KMS-11 (cell line): ENCODE measurements at regions not wholly inside any gene's neighbourhood (a gene's known extent, or its start where the extent isn't known, plus 50 kb on each side); places are given as distances from the start of the nearest gene placed in this dataset.

Source experiments
- H2AFZ ChIP-seq: fragments of 200-600 bp; sonication (generic); 2 replicates; pipeline ENCODE4 v1.6.1; 2016; ENCODE audit warnings: antibody characterized with exemption, mixed run types, low read depth
- H3K27ac ChIP-seq: fragments of 200-600 bp; sonication (generic); 2 replicates; pipeline ENCODE4 v1.6.1; 2016; ENCODE audit warnings: mild to moderate bottlenecking, mixed run types
- H3K27me3 ChIP-seq: fragments of 200-600 bp; sonication (generic); 2 replicates; pipeline ENCODE4 v1.6.1; 2017; ENCODE audit warnings: mild to moderate bottlenecking, low read depth, mixed run types, moderate library complexity; ENCODE audit not compliant: insufficient read depth
- H3K36me3 ChIP-seq: fragments of 200-600 bp; sonication (generic); 2 replicates; pipeline ENCODE4 v1.6.1; 2017; ENCODE audit warnings: mild to moderate bottlenecking, mixed run types; ENCODE audit not compliant: insufficient read depth
- H3K4me1 ChIP-seq: fragments of 200-600 bp; sonication (generic); 2 replicates; pipeline ENCODE4 v1.6.1; 2016; ENCODE audit warnings: mild to moderate bottlenecking, low read depth, mixed run types; ENCODE audit not compliant: poor library complexity, severe bottlenecking
- H3K4me2 ChIP-seq: fragments of 200-600 bp; sonication (generic); 2 replicates; pipeline ENCODE4 v1.7.0; 2016; ENCODE audit warnings: mild to moderate bottlenecking, mixed run types
- H3K4me3 ChIP-seq: fragments of 200-600 bp; sonication (generic); IDR thresholded peaks from 2 replicates; pipeline ENCODE4 v1.6.1; 2017; ENCODE audit warnings: low read depth, low read length, mixed read lengths; ENCODE audit not compliant: insufficient read depth
- H3K79me2 ChIP-seq: fragments of 200-600 bp; sonication (generic); 2 replicates; pipeline ENCODE4 v1.6.1; 2016; ENCODE audit warnings: low read depth, mixed run types; ENCODE audit not compliant: insufficient read depth
- H3K9ac ChIP-seq: fragments of 200-600 bp; sonication (generic); 2 replicates; pipeline ENCODE4 v1.6.1; 2016; ENCODE audit warnings: mild to moderate bottlenecking, mixed run types
- H4K20me1 ChIP-seq: fragments of 200-600 bp; sonication (generic); 2 replicates; pipeline ENCODE4 v1.6.1; 2016; ENCODE audit warnings: mild to moderate bottlenecking, mixed run types; ENCODE audit not compliant: insufficient read depth
- TF ChIP-seq, protein P1 (sequence below): fragments of 200-600 bp; sonication (generic); conservative IDR thresholded peaks from 2 replicates; pipeline ENCODE4 v1.6.1; 2017; ENCODE audit warnings: low read depth, mild to moderate bottlenecking, antibody characterized with exemption, low read length, moderate library complexity, mixed read lengths

DNA sequence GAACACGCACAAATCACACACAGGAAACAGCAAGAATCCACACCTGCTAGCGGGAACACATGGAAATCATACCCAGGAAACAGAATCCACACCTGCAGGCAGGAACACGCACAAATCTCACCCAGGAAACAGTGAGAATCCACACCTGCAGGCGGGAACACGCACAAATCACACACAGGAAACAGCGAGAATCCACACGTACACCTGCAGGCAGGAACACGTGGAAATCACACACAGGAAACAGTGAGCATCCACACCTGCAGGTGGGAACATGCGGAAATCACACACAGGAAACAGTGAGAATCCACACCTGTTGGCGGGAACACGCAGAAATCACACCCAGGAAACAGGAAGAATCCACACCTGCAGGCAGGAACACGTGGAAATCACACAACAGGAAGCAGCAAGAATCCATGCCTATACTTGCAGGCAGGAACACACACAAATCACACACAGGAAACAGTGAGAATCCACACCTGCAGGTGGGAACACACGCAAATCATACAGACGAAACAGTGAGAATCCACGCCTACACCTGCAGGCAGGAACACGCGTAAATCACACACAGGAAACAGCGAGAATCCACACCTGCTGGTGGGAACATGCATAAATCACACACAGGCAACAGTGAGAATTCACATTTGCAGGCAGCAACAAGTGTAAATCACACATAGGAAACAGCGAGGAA is 108.6 kb downstream of the DLL1 start:
- H3K79me2 ChIP-seq, result no peaks in the 10 kb centered on the region
- H3K27ac ChIP-seq, result no peak overlapping the region
- no peak overlapping the region for H3K4me2 ChIP-seq
- TF ChIP-seq, protein P1, sequence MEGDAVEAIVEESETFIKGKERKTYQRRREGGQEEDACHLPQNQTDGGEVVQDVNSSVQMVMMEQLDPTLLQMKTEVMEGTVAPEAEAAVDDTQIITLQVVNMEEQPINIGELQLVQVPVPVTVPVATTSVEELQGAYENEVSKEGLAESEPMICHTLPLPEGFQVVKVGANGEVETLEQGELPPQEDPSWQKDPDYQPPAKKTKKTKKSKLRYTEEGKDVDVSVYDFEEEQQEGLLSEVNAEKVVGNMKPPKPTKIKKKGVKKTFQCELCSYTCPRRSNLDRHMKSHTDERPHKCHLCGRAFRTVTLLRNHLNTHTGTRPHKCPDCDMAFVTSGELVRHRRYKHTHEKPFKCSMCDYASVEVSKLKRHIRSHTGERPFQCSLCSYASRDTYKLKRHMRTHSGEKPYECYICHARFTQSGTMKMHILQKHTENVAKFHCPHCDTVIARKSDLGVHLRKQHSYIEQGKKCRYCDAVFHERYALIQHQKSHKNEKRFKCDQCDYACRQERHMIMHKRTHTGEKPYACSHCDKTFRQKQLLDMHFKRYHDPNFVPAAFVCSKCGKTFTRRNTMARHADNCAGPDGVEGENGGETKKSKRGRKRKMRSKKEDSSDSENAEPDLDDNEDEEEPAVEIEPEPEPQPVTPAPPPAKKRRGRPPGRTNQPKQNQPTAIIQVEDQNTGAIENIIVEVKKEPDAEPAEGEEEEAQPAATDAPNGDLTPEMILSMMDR, result no peak
- H3K36me3 ChIP-seq, result no peaks in the 10 kb centered on the region
- H2AFZ ChIP-seq, result no peak overlapping the region
- H3K4me3 ChIP-seq, result no peak overlapping the region
- no peaks in the 10 kb centered on the region for H4K20me1 ChIP-seq
- no peak overlapping the region for H3K9ac ChIP-seq
- peaks cover 2% of the 10 kb centered on the region; the same call in 1 of the 2 replicates for H3K27me3 ChIP-seq
- H3K4me1 ChIP-seq, result no peaks in the 10 kb centered on the region

DNA sequence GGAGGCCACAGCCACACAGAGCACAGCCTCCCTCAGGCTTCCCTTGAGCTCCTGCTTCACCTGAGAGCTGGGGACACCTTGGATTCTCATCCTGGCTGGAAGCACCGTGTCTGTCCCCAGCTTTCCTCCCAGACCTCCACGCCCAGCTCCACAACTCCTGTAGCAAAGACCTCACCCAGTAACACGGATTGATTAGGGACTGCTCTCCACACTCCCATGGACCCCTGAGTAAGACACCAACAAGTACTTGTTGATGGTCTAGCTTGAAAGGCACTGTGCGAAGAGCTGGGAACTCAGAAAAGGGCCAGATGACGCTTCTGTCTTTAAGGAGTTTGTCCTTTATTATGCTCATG is 109.6 kb downstream of the DLL1 start:
- H3K36me3 ChIP-seq, result no peaks in the 10 kb centered on the region
- no peak overlapping the region for H3K4me2 ChIP-seq
- H3K4me3 ChIP-seq, result no peak overlapping the region
- H3K4me1 ChIP-seq, result no peaks in the 10 kb centered on the region
- H4K20me1 ChIP-seq, result no peaks in the 10 kb centered on the region
- peaks cover 2% of the 10 kb centered on the region; the same call in 1 of the 2 replicates for H3K27me3 ChIP-seq
- no peaks in the 10 kb centered on the region for H3K79me2 ChIP-seq
- no peak overlapping the region for H3K9ac ChIP-seq
- H2AFZ ChIP-seq, result no peak overlapping the region
- H3K27ac ChIP-seq, result no peak overlapping the region
- TF ChIP-seq, protein P1, result no peak

DNA sequence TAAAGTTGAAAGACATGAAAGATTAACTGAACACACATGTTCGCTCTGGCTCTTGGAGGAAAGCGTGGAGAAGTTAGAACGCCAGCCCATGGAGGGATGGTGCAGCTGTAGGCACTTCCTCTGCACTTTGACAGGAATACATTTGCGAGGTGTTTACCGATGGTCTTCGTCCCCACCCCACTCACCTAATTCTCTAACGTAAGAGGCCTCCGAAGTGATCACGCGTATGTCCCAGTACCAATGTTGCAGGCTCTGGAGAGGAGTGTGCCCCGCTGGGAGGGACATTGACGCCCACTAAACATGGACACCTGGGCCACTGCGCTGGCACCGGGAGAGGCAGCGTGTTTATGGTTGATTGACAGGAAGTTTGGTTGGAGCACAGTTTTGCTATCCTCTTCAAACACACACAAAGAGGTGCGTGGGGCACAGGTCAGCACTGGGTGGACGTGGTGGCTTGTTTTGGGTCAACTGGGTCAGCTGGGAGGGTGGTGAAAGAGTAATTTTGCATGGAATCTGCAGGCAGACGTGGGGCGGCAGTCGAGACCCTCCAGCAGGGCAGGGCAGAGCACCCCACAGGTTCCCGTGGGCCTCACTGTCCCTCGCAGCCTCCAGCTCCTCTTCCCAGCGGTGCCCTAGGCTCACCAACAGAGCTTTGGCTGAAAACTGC is 110.1 kb downstream of the DLL1 start:
- no peak overlapping the region for H3K4me3 ChIP-seq
- H4K20me1 ChIP-seq, result no peaks in the 10 kb centered on the region
- no peak overlapping the region for H2AFZ ChIP-seq
- H3K27ac ChIP-seq, result no peak overlapping the region
- H3K79me2 ChIP-seq, result no peaks in the 10 kb centered on the region
- TF ChIP-seq, protein P1, result no peak
- H3K9ac ChIP-seq, result no peak overlapping the region
- no peak overlapping the region for H3K4me2 ChIP-seq
- H3K36me3 ChIP-seq, result no peaks in the 10 kb centered on the region
- H3K4me1 ChIP-seq, result no peaks in the 10 kb centered on the region
- no peaks in the 10 kb centered on the region; the same call in 1 of the 2 replicates for H3K27me3 ChIP-seq

GRCh38 chr6:170179616-170180324 is 111.1 kb downstream of the DLL1 start:
- no peaks in the 10 kb centered on the region for H4K20me1 ChIP-seq
- no peaks in the 10 kb centered on the region; the same call in 1 of the 2 replicates for H3K27me3 ChIP-seq
- H3K9ac ChIP-seq, result no peak overlapping the region
- no peaks in the 10 kb centered on the region for H3K79me2 ChIP-seq
- H3K4me3 ChIP-seq, result no peak overlapping the region
- TF ChIP-seq, protein P1, result no peak
- H3K4me1 ChIP-seq, result no peaks in the 10 kb centered on the region
- no peak overlapping the region for H3K27ac ChIP-seq
- H2AFZ ChIP-seq, result no peak overlapping the region
- no peak overlapping the region for H3K4me2 ChIP-seq
- H3K36me3 ChIP-seq, result no peaks in the 10 kb centered on the region
